ENCODE measurements at regions not wholly inside any gene's neighbourhood (a gene's known extent, or its start where the extent isn't known, plus 50 kb on each side); places are given as distances from the start of the nearest gene placed in this dataset.

- H3K27me3 ChIP-seq (replicated peaks; ENCODE audit: insufficient read depth), result no peaks in the 10 kb centered on the region
- TF ChIP-seq CTCF (IDR thresholded peaks at IDR 0.05), result no peak
- H3K9me3 ChIP-seq, result no peaks in the 10 kb centered on the region
- DNase-seq (ENCODE audit: low spot score) (peak; percentile 54), ATAC-seq (ENCODE audit: insufficient number of reproducible peaks, low FRiP score, low read depth) (peak; percentile 92)
- H3K36me3 ChIP-seq, result no peaks in the 10 kb centered on the region
- H3K4me3 ChIP-seq, result peak overlapping the region; percentile 14
- peak overlapping the region; percentile 90 to 91 for H3K27ac ChIP-seq
- peaks cover 39 to 85% of the 10 kb centered on the region in 2 donors for H3K4me1 ChIP-seq (ENCODE audit: control insufficient read depth in 1 of 2, low read depth in 2 of 2)
Observed at GRCh38 chr10:58998924-58999713, 177.3 kb upstream of the PHYHIPL start.

- H3K9me3 ChIP-seq, result no peaks in the 10 kb centered on the region
- peak overlapping the region; percentile 90 to 91 for H3K27ac ChIP-seq
- TF ChIP-seq CTCF (IDR thresholded peaks at IDR 0.05), result no peak
- H3K36me3 ChIP-seq, result no peaks in the 10 kb centered on the region
- H3K4me1 ChIP-seq (ENCODE audit: control insufficient read depth in 1 of 2, low read depth in 2 of 2), result peaks cover 38 to 83% of the 10 kb centered on the region in 2 donors
- ATAC-seq (ENCODE audit: insufficient number of reproducible peaks, low FRiP score, low read depth) (no peak), DNase-seq (ENCODE audit: low spot score) (no peak)
- H3K27me3 ChIP-seq (replicated peaks; ENCODE audit: insufficient read depth), result no peaks in the 10 kb centered on the region
- peak overlapping the region; percentile 14 for H3K4me3 ChIP-seq
Observed at GRCh38 chr10:59000162-59000825, 176.1 kb upstream of the PHYHIPL start.

- no peak for DNase-seq (ENCODE audit: low spot score)
- Histone ChIP-seq H3K27me3 (replicated peaks; ENCODE audit: insufficient read depth) (no peaks in the 10 kb centered on the region), H3K36me3 (no peaks in the 10 kb centered on the region), H3K4me3 (no peak overlapping the region), H3K4me1 (ENCODE audit: control insufficient read depth in 1 of 2, low read depth in 2 of 2) (peaks cover 43 to 94% of the 10 kb centered on the region in 2 donors), H3K9me3 (no peaks in the 10 kb centered on the region), H3K27ac (peak overlapping the region in 1 of 2 donors; percentile 73)
- TF ChIP-seq CTCF (IDR thresholded peaks at IDR 0.05), result no peak
- ATAC-seq (ENCODE audit: insufficient number of reproducible peaks, low FRiP score, low read depth), result no peak
Observed at GRCh38 chr10:59002011-59002410, 174.4 kb upstream of the PHYHIPL start.

GRCh38 chr10:59003203-59003602 lies 173.2 kb upstream of the PHYHIPL start:
- H3K27ac ChIP-seq, result peak overlapping the region; percentile 41 to 73
- ATAC-seq (ENCODE audit: insufficient number of reproducible peaks, low FRiP score, low read depth) (no peak), DNase-seq (ENCODE audit: low spot score) (no peak)
- TF ChIP-seq CTCF (IDR thresholded peaks at IDR 0.05), result no peak
- no peaks in the 10 kb centered on the region for H3K27me3 ChIP-seq (replicated peaks; ENCODE audit: insufficient read depth)
- no peaks in the 10 kb centered on the region for H3K36me3 ChIP-seq
- peaks cover 42 to 91% of the 10 kb centered on the region in 2 donors for H3K4me1 ChIP-seq (ENCODE audit: control insufficient read depth in 1 of 2, low read depth in 2 of 2)
- no peak overlapping the region for H3K4me3 ChIP-seq
- H3K9me3 ChIP-seq, result no peaks in the 10 kb centered on the region

- TF ChIP-seq CTCF (IDR thresholded peaks at IDR 0.05), result no peak
- DNase-seq (ENCODE audit: low spot score) (no peak), ATAC-seq (ENCODE audit: insufficient number of reproducible peaks, low FRiP score, low read depth) (no peak)
- Histone ChIP-seq H3K36me3 (no peaks in the 10 kb centered on the region), H3K27me3 (replicated peaks; ENCODE audit: insufficient read depth) (no peaks in the 10 kb centered on the region), H3K27ac (peak overlapping the region in 1 of 2 donors; percentile 73), H3K9me3 (no peaks in the 10 kb centered on the region), H3K4me3 (no peak overlapping the region), H3K4me1 (ENCODE audit: control insufficient read depth in 1 of 2, low read depth in 2 of 2) (peaks cover 37 to 87% of the 10 kb centered on the region in 2 donors)
Observed at GRCh38 chr10:59004392-59004791, 172.1 kb upstream of the PHYHIPL start.
